ENCODE measurements at regions not wholly inside any gene's neighbourhood (a gene's known extent, or its start where the extent isn't known, plus 50 kb on each side); places are given as distances from the start of the nearest gene placed in this dataset.
"Not testable (repeated sequence)": the region's sequence is repeated elsewhere in the genome, so short reads cannot be mapped to it uniquely, and the experiment has no call there.

GRCh38 chr3:44132061-44132460 is 109.6 kb upstream of the TOPAZ1 start:
- no peak for DNase-seq (ENCODE audit: low read depth)

DNA sequence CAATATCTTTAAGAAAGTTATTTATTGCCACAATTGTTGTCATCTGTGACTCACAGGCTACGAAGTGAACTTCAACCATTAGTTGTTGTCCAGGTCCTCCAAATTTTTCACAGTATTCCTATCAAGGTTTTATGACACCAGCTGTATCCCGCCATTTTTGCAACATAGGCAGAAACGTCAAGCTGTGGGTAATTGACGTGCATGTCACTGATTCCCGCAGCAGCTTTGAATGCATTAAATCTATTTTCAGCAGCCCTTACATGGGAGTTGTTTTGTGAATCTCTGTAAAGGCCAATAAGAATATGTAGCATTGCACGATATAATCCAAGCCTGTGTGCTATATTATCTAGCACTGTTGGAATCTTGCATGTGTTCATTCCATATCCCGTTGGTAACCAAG is 109.1 kb upstream of the TOPAZ1 start:
- DNase-seq (ENCODE audit: low read depth): no peak

- DNase-seq (ENCODE audit: low read depth): no peak
Observed at GRCh38 chr3:44136421-44136820, 105.3 kb upstream of the TOPAZ1 start.

- DNase-seq (ENCODE audit: low read depth): no peak
Observed at GRCh38 chr3:44146073-44146472, 95.6 kb upstream of the TOPAZ1 start.

- no peak for DNase-seq (ENCODE audit: low read depth)
Observed at GRCh38 chr3:44159696-44160300, 81.9 kb upstream of the TOPAZ1 start.

- DNase-seq (ENCODE audit: low read depth): no peak
Observed at GRCh38 chr3:44160818-44161217, 80.9 kb upstream of the TOPAZ1 start.

DNA sequence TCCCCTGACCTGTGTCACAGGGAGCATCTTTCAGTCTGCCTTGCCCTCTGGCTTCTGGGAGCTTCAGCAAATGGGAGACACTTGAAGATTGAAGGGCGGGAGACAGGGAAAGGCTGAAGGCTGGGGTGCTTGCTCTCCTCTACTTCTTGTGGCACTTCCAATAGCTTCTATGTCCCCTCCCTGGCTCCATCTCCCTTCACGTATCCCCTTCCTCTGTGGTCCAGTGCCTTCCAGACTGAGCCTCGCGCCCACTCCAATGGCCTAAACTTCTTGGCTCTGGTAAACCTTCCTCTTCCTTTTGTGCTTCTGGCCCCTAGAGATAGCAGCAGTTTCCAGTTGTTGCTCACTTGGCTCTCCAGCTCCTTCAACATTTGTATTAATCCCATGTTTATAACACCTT is 69.8 kb upstream of the TOPAZ1 start:
- no peak for DNase-seq (ENCODE audit: low read depth)

- DNase-seq (ENCODE audit: low read depth): not testable (repeated sequence)
Observed at GRCh38 chr3:44172701-44173100, 69.0 kb upstream of the TOPAZ1 start.

- DNase-seq (ENCODE audit: low read depth): no peak
Observed at GRCh38 chr3:44173263-44173662, 68.4 kb upstream of the TOPAZ1 start.

DNA sequence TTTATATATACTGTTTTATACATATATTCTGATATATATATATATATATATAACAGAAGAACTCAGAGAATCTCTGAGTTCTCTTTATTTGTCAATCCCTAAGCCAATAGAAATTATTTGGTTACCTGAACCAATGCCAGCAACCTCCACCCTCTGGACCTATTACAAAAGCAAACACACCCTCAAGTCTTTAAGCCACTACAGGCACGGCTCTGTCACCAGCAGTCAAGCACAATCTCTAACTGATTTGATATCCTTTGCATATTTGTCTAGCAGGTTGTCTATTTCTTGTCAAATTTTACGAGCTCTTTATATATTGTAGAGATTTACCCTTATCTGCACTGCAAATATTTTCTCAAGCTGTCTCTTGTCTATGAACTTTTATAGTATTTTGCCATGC is 66.6 kb upstream of the TOPAZ1 start:
- no peak for DNase-seq (ENCODE audit: low read depth)

DNA sequence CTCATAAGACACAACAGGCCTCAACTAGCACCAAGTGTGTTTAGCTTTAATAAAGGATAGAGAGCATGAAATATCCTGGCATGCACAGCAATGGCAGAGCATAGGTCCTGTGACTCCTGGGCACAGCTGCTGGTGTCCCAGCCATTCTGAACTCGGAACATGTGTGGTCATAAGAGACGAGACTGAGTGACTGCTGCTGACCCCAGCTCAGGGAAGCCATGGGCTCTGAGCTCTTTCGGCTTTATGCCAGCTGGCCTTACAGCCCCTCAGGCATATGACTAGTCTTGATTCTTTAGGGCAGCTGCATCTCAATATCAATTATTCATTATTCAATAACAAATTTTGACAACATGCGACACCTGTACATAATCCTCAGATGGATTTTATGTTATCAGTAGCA is 62.4 kb upstream of the TOPAZ1 start:
- no peak for DNase-seq (ENCODE audit: low read depth)

DNA sequence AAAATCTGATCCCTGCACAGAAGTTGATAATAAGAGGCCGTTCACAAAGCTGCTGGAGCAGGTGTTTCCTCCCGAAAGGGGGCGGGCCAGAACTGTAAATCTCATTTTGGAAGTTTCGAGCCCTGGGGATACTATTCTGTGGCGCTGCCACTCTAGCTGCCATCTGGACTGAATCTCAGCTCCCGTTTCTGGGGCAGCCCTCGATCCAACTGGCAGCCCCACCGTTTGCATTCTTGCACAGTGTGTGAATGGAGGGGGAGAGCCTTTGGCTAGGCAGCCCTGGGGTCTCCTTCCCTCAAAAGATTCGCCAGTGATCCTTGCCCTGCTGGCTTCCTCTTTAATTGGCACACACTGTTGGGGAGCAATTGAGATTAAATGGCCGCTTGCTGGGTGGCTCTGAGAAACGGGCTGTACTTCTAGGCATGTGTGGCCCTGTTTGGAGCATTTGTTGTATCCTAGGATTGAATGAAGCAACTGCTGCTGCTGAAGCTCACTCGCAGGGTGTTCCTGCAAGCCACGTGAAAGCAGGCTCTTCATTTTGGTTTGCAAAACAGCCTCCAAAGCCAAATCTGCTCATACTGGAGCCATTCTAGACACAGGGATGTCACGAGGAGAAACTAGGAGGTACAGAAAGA is 57.2 kb upstream of the TOPAZ1 start:
- DNase-seq (ENCODE audit: low read depth): no peak

GRCh38 chr3:44185396-44185915 is 56.2 kb upstream of the TOPAZ1 start:
- no peak for DNase-seq (ENCODE audit: low read depth)

DNA sequence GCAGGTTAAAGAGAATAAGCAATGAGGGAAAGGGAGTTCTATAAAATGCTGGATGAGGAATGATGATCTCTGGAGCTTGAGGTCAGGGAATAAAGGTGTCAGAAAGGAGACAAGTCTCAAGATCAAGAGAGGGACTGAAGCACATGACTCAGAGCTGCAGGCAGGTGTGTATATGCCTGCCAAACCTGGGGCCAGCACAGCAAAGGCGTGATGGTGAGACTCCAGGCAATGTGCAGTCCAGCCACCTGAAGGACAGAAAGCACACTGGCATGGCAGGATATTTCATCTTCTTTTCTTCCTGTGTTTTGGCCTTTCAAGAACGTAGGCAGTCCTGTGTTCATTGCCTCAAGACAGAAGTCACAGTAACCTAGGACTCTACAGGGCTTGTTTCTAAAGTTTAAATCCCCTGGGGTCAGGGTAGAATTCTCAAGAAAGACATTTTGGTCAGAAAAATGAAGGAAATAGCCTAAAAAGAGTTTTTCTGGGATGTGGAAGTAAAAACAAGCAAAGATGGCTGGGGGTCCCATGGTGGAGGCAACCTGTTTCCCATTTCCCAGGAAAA is 55.5 kb upstream of the TOPAZ1 start:
- no peak for DNase-seq (ENCODE audit: low read depth)

GRCh38 chr3:44186712-44187111 is 55.0 kb upstream of the TOPAZ1 start:
- DNase-seq (ENCODE audit: low read depth): no peak

All from HS-27A (cell line).